Glutamatergic neuron (in vitro differentiated cells): ENCODE measurements at regions not wholly inside any gene's neighbourhood (a gene's known extent, or its start where the extent isn't known, plus 50 kb on each side); places are given as distances from the start of the nearest gene placed in this dataset.

Experiments
- DNase-seq: peaks from one replicate; pipeline ENCODE4 v3.0.0; 2022
- H3K27ac Mint-ChIP-seq: one replicate; pipeline ENCODE4 v1.8.0; 2020; ENCODE audit warnings: mild to moderate bottlenecking, mixed read lengths, inconsistent platforms; ENCODE audit not compliant: unreplicated experiment
- H3K27me3 Mint-ChIP-seq: one replicate; pipeline ENCODE4 v1.8.0; 2020; ENCODE audit warnings: mild to moderate bottlenecking, moderate library complexity, mixed read lengths, inconsistent platforms; ENCODE audit not compliant: unreplicated experiment
- H3K36me3 Mint-ChIP-seq: one replicate; pipeline ENCODE4 v1.8.0; 2020; ENCODE audit warnings: mild to moderate bottlenecking, mixed read lengths, inconsistent platforms; ENCODE audit not compliant: unreplicated experiment
- H3K4me1 Mint-ChIP-seq: one replicate; pipeline ENCODE4 v1.8.0; 2020; ENCODE audit warnings: mild to moderate bottlenecking, low read depth, mixed read lengths, inconsistent platforms; ENCODE audit not compliant: unreplicated experiment
- H3K4me3 Mint-ChIP-seq: one replicate; pipeline ENCODE4 v1.8.0; 2020; ENCODE audit warnings: mild to moderate bottlenecking, mixed read lengths, inconsistent platforms; ENCODE audit not compliant: unreplicated experiment
- H3K9me3 Mint-ChIP-seq: one replicate; pipeline ENCODE4 v1.8.0; 2020; ENCODE audit warnings: mild to moderate bottlenecking, moderate library complexity, mixed read lengths, inconsistent platforms; ENCODE audit not compliant: unreplicated experiment
- TF ChIP-seq, protein P1 (sequence below): fragments of 200-600 bp; sonication (generic); IDR thresholded peaks from one replicate; pipeline ENCODE4 v1.5.0; 2021; ENCODE audit not compliant: partially characterized antibody, unreplicated experiment

DNA sequence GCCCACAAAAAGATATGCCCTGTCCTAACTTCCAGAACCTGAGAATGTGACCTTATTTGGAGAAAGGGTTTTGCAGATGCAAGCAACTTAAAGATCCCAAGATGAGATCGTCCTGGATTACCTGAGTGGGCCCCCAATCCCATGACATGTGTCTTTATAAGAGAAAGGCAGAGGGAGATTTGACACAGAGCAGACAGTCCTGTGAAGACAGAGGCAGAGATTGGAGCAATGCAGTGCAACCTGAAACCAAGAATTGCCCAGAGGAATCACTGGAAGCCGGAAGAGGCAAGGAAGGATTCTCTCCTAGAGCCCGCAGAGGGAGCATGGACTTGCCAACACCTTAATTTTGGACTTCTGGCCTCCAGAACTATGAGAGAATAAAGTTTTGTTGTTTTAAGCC, 171.5 kb downstream of the SMIM20 start:
- Mint-ChIP-seq H3K36me3 (peaks cover 2% of the 10 kb centered on the region), H3K27ac (no peak overlapping the region), H3K4me3 (no peak overlapping the region), H3K27me3 (peaks cover 3% of the 10 kb centered on the region), H3K4me1 (no peaks in the 10 kb centered on the region), H3K9me3 (peaks cover 4% of the 10 kb centered on the region)
- TF ChIP-seq, protein P1, sequence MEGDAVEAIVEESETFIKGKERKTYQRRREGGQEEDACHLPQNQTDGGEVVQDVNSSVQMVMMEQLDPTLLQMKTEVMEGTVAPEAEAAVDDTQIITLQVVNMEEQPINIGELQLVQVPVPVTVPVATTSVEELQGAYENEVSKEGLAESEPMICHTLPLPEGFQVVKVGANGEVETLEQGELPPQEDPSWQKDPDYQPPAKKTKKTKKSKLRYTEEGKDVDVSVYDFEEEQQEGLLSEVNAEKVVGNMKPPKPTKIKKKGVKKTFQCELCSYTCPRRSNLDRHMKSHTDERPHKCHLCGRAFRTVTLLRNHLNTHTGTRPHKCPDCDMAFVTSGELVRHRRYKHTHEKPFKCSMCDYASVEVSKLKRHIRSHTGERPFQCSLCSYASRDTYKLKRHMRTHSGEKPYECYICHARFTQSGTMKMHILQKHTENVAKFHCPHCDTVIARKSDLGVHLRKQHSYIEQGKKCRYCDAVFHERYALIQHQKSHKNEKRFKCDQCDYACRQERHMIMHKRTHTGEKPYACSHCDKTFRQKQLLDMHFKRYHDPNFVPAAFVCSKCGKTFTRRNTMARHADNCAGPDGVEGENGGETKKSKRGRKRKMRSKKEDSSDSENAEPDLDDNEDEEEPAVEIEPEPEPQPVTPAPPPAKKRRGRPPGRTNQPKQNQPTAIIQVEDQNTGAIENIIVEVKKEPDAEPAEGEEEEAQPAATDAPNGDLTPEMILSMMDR = no peak
- DNase-seq = no peak

DNA sequence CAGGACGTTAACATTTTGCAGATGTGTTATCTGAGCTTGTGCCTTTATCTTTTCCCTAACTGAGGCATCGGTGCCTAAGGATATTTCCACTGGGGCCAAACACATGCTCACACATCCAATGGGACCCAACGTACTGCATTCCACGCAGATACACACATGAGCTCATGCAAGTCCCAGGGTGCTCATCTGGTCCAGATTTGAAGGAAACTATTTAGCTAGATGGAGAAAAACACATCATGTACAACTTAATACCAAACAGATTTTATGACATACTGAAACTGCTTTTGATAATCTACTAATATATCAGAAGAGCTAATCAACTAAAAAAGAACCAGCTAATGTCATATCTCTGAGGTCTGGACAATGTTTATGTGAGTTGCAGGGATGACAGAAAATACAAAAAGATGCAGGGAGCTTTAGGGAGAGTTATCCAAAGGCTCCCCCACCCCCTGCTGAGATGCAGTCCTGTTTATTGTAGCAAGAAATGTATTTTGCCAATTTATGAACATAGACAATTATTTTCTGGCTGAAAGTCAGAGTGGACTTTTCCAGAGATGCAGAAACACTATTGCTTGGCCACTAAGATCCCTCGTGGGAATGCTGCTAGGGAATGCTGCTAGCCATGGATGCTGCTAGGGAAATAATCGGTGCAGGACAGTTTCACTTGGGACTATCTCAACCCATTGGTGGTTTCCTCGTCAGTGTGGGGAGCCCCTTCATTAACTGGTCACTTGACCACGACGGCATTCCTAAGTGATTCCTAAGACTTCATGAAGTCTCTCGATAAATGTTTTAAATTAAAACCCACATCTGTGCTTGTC, 172.8 kb downstream of the SMIM20 start:
- no peak for DNase-seq
- Mint-ChIP-seq H3K4me3 (no peak overlapping the region), H3K27me3 (peaks cover 3% of the 10 kb centered on the region), H3K27ac (no peak overlapping the region), H3K4me1 (no peaks in the 10 kb centered on the region), H3K36me3 (peaks cover 8% of the 10 kb centered on the region), H3K9me3 (peaks cover 5% of the 10 kb centered on the region)
- TF ChIP-seq, protein P1 = no peak

DNA sequence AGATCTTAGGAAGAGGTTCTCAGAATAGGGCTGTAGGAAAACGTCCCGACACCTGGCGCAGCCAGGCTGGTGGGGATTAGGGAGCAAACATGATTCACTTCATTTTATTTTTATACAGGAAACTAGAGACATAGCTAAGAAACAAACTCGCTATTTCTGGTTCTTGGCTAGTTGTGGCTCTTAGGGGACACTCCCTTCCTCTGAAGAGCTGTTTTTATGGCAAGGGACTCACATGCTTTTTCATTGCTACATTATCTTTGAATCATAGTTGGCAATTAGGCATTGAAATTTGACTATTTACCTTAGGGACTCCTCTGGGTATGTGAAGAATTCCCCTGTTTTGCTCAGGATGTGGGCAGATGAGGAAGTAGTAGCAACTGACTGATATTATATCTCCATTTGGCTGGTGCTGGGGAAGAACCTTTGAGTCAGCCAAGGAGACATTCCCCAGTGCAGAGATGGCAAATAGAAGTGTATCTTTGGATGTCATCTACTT, 174.5 kb downstream of the SMIM20 start:
- no peaks in the 10 kb centered on the region for H3K4me1 Mint-ChIP-seq
- TF ChIP-seq, protein P1 = no peak
- H3K27me3 Mint-ChIP-seq = peaks cover 3% of the 10 kb centered on the region
- no peak for DNase-seq
- peaks cover 4% of the 10 kb centered on the region for H3K9me3 Mint-ChIP-seq
- peaks cover 8% of the 10 kb centered on the region for H3K36me3 Mint-ChIP-seq
- H3K27ac Mint-ChIP-seq = no peak overlapping the region
- no peak overlapping the region for H3K4me3 Mint-ChIP-seq

DNA sequence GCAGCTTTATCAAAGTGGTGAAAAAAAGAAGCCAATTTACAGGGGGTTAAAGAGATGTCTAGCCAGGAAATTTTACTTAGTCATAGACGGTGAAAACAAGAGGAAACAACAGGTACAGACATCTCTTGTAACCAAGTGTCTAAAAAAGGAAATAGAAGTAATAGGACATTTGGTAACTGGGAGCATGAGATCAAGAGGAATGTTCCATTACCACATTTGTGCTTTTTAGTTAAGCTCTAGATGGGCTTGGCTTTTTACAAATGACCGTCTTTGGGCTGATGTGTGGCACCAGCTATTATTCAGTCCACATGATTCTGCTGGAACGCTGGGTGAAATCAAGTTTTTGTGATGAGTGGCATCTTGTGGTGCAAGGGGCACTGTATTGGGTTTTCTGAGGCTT, 179.5 kb downstream of the SMIM20 start:
- no peaks in the 10 kb centered on the region for H3K27me3 Mint-ChIP-seq
- DNase-seq = no peak
- peaks cover 5% of the 10 kb centered on the region for H3K9me3 Mint-ChIP-seq
- no peaks in the 10 kb centered on the region for H3K4me1 Mint-ChIP-seq
- peaks cover 11% of the 10 kb centered on the region for H3K36me3 Mint-ChIP-seq
- H3K4me3 Mint-ChIP-seq = no peak overlapping the region
- H3K27ac Mint-ChIP-seq = no peak overlapping the region
- TF ChIP-seq, protein P1 = no peak

DNA sequence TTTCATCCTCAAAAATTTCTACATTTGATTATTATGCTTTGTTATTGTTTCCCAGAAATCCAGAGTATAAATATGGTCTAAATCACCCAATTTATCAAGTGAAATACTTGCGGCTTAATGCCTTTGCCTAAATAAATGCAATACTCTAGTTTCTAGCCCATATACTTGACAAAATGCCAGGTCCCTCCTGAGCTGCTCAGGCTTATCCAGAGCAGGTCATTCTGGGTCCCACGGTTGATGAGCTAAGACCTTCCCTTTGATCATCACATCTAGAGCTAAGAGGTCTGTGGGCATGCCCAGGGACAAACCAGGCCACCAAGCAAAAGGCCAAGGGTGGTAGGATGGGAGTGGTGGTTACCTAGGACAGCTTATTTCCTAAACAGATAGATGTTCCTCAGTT, 180.1 kb downstream of the SMIM20 start:
- Mint-ChIP-seq H3K36me3 (peaks cover 13% of the 10 kb centered on the region), H3K4me3 (no peak overlapping the region), H3K4me1 (no peaks in the 10 kb centered on the region), H3K9me3 (peaks cover 5% of the 10 kb centered on the region), H3K27me3 (no peaks in the 10 kb centered on the region), H3K27ac (no peak overlapping the region)
- DNase-seq = no peak
- TF ChIP-seq, protein P1 = no peak
